Ishikawa (cell line): ENCODE measurements at regions not wholly inside any gene's neighbourhood (a gene's known extent, or its start where the extent isn't known, plus 50 kb on each side); places are given as distances from the start of the nearest gene placed in this dataset.

Experiments
- EGR1 ChIP-seq: IDR thresholded peaks from 2 replicates; pipeline ENCODE4 v1.6.1; 2012
- RAD21 ChIP-seq: IDR thresholded peaks from 2 replicates; pipeline ENCODE4 v1.6.1; 2012; ENCODE audit warnings: low read depth
- TAF1 ChIP-seq: IDR thresholded peaks from 2 replicates; pipeline ENCODE4 v1.6.1; 2012; ENCODE audit warnings: low read depth, mild to moderate bottlenecking
- YY1 ChIP-seq: IDR thresholded peaks from 2 replicates; pipeline ENCODE4 v1.6.1; 2012; ENCODE audit warnings: low read depth
- ZBTB7A ChIP-seq: IDR thresholded peaks from 2 replicates; pipeline ENCODE4 v1.6.1; 2012; ENCODE audit warnings: low read depth
- TF ChIP-seq, protein P1 (sequence below): IDR thresholded peaks from 2 replicates; pipeline ENCODE4 v1.6.1; 2012

DNA sequence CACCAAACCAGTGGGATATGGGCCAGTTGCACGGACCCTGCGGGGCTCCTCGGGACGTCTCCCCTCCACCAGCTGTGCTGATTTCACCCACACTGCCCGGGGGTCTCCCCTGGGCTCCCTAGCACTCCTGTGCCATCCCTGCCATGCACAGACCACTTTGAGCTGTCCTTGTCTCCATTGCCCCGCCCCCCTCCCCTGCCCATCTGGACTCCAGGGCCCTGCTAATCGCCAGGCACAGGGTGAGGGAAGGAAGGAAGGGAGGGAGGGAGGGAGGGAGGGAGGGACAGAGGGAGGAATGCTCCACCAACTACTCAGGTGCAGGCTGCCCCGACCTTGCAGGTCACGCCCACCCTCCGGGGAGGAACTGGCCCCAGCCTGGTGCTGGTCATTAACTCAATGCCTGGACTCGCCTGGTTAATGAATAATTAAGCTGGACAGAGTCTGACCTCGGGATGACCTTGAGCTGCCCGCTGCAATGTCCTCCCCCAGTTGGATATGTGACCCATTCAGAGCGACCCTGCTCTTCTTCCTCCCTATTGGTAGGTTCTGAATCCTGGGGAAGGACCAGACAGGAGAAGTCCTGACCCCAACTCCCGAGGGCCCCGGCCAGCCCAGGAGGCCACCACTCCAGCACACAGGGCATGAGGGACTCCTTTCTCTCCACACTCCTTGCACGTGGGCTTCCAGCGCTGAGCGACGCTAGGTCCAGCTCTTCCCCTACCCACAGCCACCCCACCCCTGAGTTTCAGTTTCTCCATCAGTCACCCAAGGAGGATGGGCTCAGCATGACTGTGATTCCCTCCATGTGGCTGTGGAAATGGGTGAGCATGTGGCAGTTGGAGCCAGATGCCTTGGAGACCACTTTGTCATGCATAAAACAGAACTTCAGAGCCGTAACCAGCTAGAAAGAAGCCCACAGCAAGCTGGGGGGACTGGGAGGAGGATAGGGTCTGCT lies 62.1 kb downstream of the C9orf50 start:
- TF ChIP-seq TAF1 (no peak), ZBTB7A (no peak), RAD21 (no peak; the same call in 1 of the 2 replicates), YY1 (no peak), EGR1 (no peak; the same call in 1 of the 2 replicates)
- TF ChIP-seq, protein P1, sequence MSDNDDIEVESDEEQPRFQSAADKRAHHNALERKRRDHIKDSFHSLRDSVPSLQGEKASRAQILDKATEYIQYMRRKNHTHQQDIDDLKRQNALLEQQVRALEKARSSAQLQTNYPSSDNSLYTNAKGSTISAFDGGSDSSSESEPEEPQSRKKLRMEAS = peak; percentile 82
